ENCODE measurements at regions not wholly inside any gene's neighbourhood (a gene's known extent, or its start where the extent isn't known, plus 50 kb on each side); places are given as distances from the start of the nearest gene placed in this dataset.

GRCh38 chr12:130100634-130101362, 61.5 kb upstream of the FZD10 start:
- TF ChIP-seq CTCF (IDR thresholded peaks at IDR 0.05) (no peak), POLR2A (IDR thresholded peaks at IDR 0.05) (no peak)

All from thyroid gland (tissue), 4 donors.